Stimulated activated CD8-positive, alpha-beta memory T cell treated with anti-CD3 and anti-CD28 coated beads, Interleukin-4, amount 100 ng/mL, for 24 hours (primary cell): ENCODE measurements at regions not wholly inside any gene's neighbourhood (a gene's known extent, or its start where the extent isn't known, plus 50 kb on each side); places are given as distances from the start of the nearest gene placed in this dataset.
"Not testable (repeated sequence)": the region's sequence is repeated elsewhere in the genome, so short reads cannot be mapped to it uniquely, and the experiment has no call there.

Experiments
- DNase-seq: peaks from one replicate; pipeline ENCODE4 v3.0.0-alpha.2; 2020; ENCODE audit warnings: low read depth

GRCh38 chr6:133756078-133756695 is 132.7 kb upstream of the TCF21 start:
- DNase-seq, result no peak

- DNase-seq, result no peak
These were observed 131.6 kb upstream of the TCF21 start for GRCh38 chr6:133757335-133757734.

- no peak for DNase-seq
These were observed 130.0 kb upstream of the TCF21 start for GRCh38 chr6:133758815-133759335.

- no peak for DNase-seq
These were observed 129.4 kb upstream of the TCF21 start for GRCh38 chr6:133759524-133759923.

- no peak for DNase-seq
These were observed 127.2 kb upstream of the TCF21 start for GRCh38 chr6:133761706-133762105.

- DNase-seq, result no peak
These were observed 124.7 kb upstream of the TCF21 start for GRCh38 chr6:133764008-133764753.

GRCh38 chr6:133764754-133765208 is 124.1 kb upstream of the TCF21 start:
- no peak for DNase-seq

- DNase-seq, result no peak
These were observed 121.4 kb upstream of the TCF21 start for GRCh38 chr6:133767357-133767970.

- DNase-seq, result no peak
These were observed 120.1 kb upstream of the TCF21 start for GRCh38 chr6:133768656-133769295.

GRCh38 chr6:133769463-133769862 is 119.5 kb upstream of the TCF21 start:
- no peak for DNase-seq

- DNase-seq, result no peak
These were observed 116.3 kb upstream of the TCF21 start for GRCh38 chr6:133772567-133772966.

GRCh38 chr6:133773776-133774175 is 115.1 kb upstream of the TCF21 start:
- no peak for DNase-seq

GRCh38 chr6:133774356-133774755 is 114.6 kb upstream of the TCF21 start:
- DNase-seq, result no peak

- DNase-seq, result no peak
These were observed 110.3 kb upstream of the TCF21 start for GRCh38 chr6:133778414-133779130.

- no peak for DNase-seq
These were observed 108.8 kb upstream of the TCF21 start for GRCh38 chr6:133779916-133780695.

GRCh38 chr6:133786016-133786415 is 102.9 kb upstream of the TCF21 start:
- no peak for DNase-seq

- no peak for DNase-seq
These were observed 101.8 kb upstream of the TCF21 start for GRCh38 chr6:133787122-133787521.

GRCh38 chr6:133787859-133788505 is 100.9 kb upstream of the TCF21 start:
- no peak for DNase-seq

GRCh38 chr6:133788556-133788955 is 100.4 kb upstream of the TCF21 start:
- DNase-seq, result no peak

GRCh38 chr6:133789449-133789848 is 99.5 kb upstream of the TCF21 start:
- not testable (repeated sequence) for DNase-seq

GRCh38 chr6:133790756-133791155 is 98.2 kb upstream of the TCF21 start:
- DNase-seq, result not testable (repeated sequence)
